Tibial artery (tissue), 4 donors: ENCODE measurements at regions not wholly inside any gene's neighbourhood (a gene's known extent, or its start where the extent isn't known, plus 50 kb on each side); places are given as distances from the start of the nearest gene placed in this dataset.

Source experiments
- DNase-seq, 2 donors: peaks; one replicate each; pipeline ENCODE4 v3.0.0-alpha.2; 2019
- H3K27ac ChIP-seq, 2 donors: fragments of 200-600 bp; sonication (generic) in 1 of 2; 1 replicate in 1 of 2; 2 replicates in 1 of 2; pipeline ENCODE4 v1.5.1; 2018 to 2019; ENCODE audit warnings: mild to moderate bottlenecking in 1 of 2
- H3K27me3 ChIP-seq, 2 donors: fragments of 200-600 bp; sonication (generic) in 1 of 2; one replicate each; pipeline versions ENCODE4 v1.5.1 to v1.6.0; 2016 to 2019
- H3K36me3 ChIP-seq, 3 donors: fragments of 200-600 bp; sonication (generic) in 2 of 3; one replicate each; pipeline ENCODE4 v1.5.1; 2016 to 2019; ENCODE audit warnings: mild to moderate bottlenecking in 2 of 3
- H3K4me1 ChIP-seq, 4 donors: fragments of 200-600 bp; sonication (generic) in 2 of 4; 1 replicate in 3 of 4; 2 replicates in 1 of 4; pipeline ENCODE4 v1.5.1; 2016 to 2019
- H3K4me3 ChIP-seq, 2 donors: fragments of 200-600 bp; sonication (generic) in 1 of 2; 1 replicate in 1 of 2; 2 replicates in 1 of 2; pipeline ENCODE4 v1.5.1; 2018 to 2019; ENCODE audit warnings: mild to moderate bottlenecking in 2 of 2
- H3K9me3 ChIP-seq, 3 donors: fragments of 200-600 bp; sonication (generic) in 1 of 3; one replicate each; pipeline ENCODE4 v1.5.1; 2016 to 2019
- intact Hi-C: fragments of 100-400 bp; cut with DNase I; formaldehyde crosslinking; loops from one replicate; pipeline ENCODE4 v1.15.0; 2023; ENCODE audit warnings: low total_unique reads
- TF ChIP-seq, protein P1 (sequence below), 2 experiments: fragments of 200-600 bp in 1 of 2; fragments of 450-650 bp in 1 of 2; IDR thresholded peaks; one replicate each; pipeline ENCODE4 v1.5.1; 2017 to 2019; ENCODE audit warnings: antibody characterized with exemption in 2 of 2, mild to moderate bottlenecking in 1 of 2, moderate library complexity in 1 of 2

DNA sequence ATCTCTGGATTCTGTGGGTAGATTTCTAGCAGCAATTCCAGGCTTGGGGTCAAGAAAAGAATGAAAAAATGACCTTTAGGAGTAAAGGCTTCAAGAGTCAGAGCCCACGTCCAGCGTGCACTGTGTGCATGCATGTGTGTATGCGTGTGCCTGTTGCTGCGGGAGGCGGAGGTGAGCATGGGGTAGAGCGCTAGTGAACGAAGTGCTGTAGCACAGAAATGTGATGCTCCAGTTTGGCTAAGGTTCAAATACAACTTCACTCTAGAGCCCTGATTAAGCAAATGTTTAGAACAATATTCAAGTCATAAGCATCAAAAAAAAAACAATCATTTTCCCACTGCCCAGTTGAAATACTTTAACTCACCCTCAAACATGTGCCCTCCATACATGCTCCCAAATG, 403.9 kb downstream of the ZNF608 start:
- TF ChIP-seq, protein P1, sequence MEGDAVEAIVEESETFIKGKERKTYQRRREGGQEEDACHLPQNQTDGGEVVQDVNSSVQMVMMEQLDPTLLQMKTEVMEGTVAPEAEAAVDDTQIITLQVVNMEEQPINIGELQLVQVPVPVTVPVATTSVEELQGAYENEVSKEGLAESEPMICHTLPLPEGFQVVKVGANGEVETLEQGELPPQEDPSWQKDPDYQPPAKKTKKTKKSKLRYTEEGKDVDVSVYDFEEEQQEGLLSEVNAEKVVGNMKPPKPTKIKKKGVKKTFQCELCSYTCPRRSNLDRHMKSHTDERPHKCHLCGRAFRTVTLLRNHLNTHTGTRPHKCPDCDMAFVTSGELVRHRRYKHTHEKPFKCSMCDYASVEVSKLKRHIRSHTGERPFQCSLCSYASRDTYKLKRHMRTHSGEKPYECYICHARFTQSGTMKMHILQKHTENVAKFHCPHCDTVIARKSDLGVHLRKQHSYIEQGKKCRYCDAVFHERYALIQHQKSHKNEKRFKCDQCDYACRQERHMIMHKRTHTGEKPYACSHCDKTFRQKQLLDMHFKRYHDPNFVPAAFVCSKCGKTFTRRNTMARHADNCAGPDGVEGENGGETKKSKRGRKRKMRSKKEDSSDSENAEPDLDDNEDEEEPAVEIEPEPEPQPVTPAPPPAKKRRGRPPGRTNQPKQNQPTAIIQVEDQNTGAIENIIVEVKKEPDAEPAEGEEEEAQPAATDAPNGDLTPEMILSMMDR (IDR thresholded peaks at IDR 0.05), result no peak

DNA sequence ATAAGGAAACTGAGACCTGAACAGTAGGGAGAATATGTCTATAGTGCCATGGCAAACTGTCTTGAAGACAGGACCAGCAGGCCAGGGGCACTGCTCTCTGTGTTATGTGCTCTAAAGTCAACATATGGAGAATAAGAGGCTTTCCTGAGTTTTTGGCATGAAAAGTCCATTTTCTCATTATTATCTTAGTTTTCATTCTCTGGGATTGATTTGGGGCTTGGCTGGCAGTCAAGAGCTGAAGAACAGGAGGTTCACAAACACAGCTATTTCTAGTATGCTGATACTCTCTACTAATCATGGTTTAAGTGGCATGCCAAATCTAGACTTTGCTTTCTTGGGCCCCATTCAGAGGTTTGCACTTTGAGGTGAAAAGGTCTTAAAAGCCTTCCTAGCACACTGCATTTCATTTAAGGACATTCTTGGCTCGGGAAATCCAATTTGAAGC, 404.4 kb downstream of the ZNF608 start:
- TF ChIP-seq, protein P1 (IDR thresholded peaks at IDR 0.05), result no peak
- Histone ChIP-seq H3K36me3 (no peaks in the 10 kb centered on the region), H3K27ac (peak overlapping the region; percentile 25 to 33), H3K4me3 (no peak overlapping the region), H3K4me1 (peaks cover 0 to 28% (median 19%) of the 10 kb centered on the region in 4 donors), H3K27me3 (no peaks in the 10 kb centered on the region), H3K9me3 (no peaks in the 10 kb centered on the region)
- intact Hi-C loops, result no loop called here
- DNase-seq, result no peak

More for the DNA sequence above, 403.9 kb downstream of the ZNF608 start:
- Histone ChIP-seq H3K4me1 (peaks cover 0 to 28% (median 19%) of the 10 kb centered on the region in 4 donors), H3K4me3 (no peak overlapping the region), H3K9me3 (no peaks in the 10 kb centered on the region), H3K27me3 (no peaks in the 10 kb centered on the region), H3K36me3 (no peaks in the 10 kb centered on the region), H3K27ac (peak overlapping the region in 1 of 2 donors; percentile 33)
- no peak for DNase-seq
- intact Hi-C loops, result no loop called here

DNA sequence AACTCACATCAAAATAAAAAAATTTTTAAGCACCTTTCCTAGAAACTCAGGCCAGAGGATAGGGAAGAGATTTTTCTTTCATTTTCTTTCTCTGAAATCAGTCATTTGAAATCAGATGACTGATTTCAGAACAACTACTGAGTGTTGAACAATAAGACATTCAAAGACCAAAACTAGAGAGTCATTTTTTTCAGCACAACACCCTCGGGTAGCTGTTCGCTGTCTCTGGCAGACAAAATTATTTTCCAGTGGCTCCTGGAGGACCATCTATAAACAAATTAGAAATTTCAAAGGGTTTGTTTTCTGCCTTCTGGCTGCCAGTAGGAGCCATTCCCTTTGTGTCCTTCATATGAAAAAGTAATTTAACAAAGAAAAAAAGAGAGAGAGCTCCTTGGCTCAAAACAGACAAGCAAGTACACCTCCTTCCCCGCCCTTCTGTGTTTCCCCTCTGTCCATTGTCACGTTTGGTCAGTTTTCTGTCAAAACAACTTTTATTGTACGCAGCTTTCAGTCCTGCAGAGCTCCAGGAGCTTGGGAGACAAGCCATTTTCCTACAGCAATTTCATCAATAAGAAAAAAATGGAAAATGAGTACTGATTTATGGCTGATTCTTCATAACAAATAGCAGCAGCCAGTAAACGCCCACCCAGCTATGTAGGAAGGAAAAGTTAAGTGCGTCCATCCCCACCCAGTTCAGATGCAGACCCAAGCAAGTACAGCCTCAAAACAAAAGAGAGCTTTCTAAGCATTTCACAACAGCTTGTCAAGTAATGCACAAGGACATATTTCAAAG, 405.2 kb downstream of the ZNF608 start:
- H3K9me3 ChIP-seq, result no peaks in the 10 kb centered on the region
- no peaks in the 10 kb centered on the region for H3K36me3 ChIP-seq
- H3K27ac ChIP-seq, result peak overlapping the region in 1 of 2 donors; percentile 33
- intact Hi-C loops, result no loop called here
- TF ChIP-seq, protein P1 (IDR thresholded peaks at IDR 0.05), result no peak
- no peaks in the 10 kb centered on the region for H3K27me3 ChIP-seq
- peaks cover 0 to 28% (median 19%) of the 10 kb centered on the region in 4 donors for H3K4me1 ChIP-seq
- no peak overlapping the region for H3K4me3 ChIP-seq
- no peak for DNase-seq

GRCh38 chr5:124337996-124338395, 408.4 kb downstream of the ZNF608 start:
- H3K4me1 ChIP-seq, result peaks cover 0 to 22% (median 17%) of the 10 kb centered on the region in 4 donors
- no peak for DNase-seq
- no peaks in the 10 kb centered on the region for H3K27me3 ChIP-seq
- no peak overlapping the region for H3K27ac ChIP-seq
- no peaks in the 10 kb centered on the region for H3K36me3 ChIP-seq
- H3K4me3 ChIP-seq, result no peak overlapping the region
- TF ChIP-seq, protein P1 (IDR thresholded peaks at IDR 0.05), result no peak
- no peaks in the 10 kb centered on the region for H3K9me3 ChIP-seq
- intact Hi-C loops, result no loop called here

- H3K4me1 ChIP-seq, result no peaks in the 10 kb centered on the region
- intact Hi-C loops, result no loop called here
These were observed 413.0 kb downstream of the ZNF608 start for GRCh38 chr5:124333298-124333979.

More at GRCh38 chr5:124333298-124333979, 413.0 kb downstream of the ZNF608 start:
- Histone ChIP-seq H3K9me3 (peaks cover 0 to 9% (median 0%) of the 10 kb centered on the region in 3 donors), H3K36me3 (no peaks in the 10 kb centered on the region), H3K27me3 (no peaks in the 10 kb centered on the region), H3K27ac (no peak overlapping the region), H3K4me3 (no peak overlapping the region)
- TF ChIP-seq, protein P1 (IDR thresholded peaks at IDR 0.05), result no peak
- DNase-seq, result no peak
